ENCODE measurements at regions not wholly inside any gene's neighbourhood (a gene's known extent, or its start where the extent isn't known, plus 50 kb on each side); places are given as distances from the start of the nearest gene placed in this dataset.

DNA sequence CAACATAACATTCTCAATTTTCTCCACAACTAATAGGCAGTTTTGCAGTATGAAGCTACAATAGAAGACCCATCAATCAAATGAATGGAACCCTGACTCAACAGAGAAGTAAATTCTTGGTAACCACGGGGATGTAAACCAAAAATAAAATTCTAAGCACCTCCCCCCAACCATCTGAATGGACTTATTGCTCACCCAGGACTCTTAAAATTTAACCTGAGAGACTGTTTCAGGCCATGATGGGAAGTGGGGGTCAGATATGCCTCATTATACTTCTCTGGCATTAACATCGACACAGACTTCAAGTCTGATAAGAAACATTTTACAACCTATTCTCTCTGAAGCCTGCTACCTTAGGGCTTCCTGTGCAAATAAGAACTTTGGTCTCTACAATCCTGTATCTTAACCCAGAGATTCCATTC, 620.9 kb downstream of the TLL1 start:
- TF ChIP-seq, protein P1, sequence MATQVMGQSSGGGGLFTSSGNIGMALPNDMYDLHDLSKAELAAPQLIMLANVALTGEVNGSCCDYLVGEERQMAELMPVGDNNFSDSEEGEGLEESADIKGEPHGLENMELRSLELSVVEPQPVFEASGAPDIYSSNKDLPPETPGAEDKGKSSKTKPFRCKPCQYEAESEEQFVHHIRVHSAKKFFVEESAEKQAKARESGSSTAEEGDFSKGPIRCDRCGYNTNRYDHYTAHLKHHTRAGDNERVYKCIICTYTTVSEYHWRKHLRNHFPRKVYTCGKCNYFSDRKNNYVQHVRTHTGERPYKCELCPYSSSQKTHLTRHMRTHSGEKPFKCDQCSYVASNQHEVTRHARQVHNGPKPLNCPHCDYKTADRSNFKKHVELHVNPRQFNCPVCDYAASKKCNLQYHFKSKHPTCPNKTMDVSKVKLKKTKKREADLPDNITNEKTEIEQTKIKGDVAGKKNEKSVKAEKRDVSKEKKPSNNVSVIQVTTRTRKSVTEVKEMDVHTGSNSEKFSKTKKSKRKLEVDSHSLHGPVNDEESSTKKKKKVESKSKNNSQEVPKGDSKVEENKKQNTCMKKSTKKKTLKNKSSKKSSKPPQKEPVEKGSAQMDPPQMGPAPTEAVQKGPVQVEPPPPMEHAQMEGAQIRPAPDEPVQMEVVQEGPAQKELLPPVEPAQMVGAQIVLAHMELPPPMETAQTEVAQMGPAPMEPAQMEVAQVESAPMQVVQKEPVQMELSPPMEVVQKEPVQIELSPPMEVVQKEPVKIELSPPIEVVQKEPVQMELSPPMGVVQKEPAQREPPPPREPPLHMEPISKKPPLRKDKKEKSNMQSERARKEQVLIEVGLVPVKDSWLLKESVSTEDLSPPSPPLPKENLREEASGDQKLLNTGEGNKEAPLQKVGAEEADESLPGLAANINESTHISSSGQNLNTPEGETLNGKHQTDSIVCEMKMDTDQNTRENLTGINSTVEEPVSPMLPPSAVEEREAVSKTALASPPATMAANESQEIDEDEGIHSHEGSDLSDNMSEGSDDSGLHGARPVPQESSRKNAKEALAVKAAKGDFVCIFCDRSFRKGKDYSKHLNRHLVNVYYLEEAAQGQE (IDR thresholded peaks at IDR 0.05; ENCODE audit: insufficient replicate concordance, low read depth): no peak
- TF ChIP-seq, protein P2, sequence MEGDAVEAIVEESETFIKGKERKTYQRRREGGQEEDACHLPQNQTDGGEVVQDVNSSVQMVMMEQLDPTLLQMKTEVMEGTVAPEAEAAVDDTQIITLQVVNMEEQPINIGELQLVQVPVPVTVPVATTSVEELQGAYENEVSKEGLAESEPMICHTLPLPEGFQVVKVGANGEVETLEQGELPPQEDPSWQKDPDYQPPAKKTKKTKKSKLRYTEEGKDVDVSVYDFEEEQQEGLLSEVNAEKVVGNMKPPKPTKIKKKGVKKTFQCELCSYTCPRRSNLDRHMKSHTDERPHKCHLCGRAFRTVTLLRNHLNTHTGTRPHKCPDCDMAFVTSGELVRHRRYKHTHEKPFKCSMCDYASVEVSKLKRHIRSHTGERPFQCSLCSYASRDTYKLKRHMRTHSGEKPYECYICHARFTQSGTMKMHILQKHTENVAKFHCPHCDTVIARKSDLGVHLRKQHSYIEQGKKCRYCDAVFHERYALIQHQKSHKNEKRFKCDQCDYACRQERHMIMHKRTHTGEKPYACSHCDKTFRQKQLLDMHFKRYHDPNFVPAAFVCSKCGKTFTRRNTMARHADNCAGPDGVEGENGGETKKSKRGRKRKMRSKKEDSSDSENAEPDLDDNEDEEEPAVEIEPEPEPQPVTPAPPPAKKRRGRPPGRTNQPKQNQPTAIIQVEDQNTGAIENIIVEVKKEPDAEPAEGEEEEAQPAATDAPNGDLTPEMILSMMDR (IDR thresholded peaks at IDR 0.05; ENCODE audit: insufficient read depth, low read length): no peak
- TF ChIP-seq POLR2AphosphoS5 (IDR thresholded peaks at IDR 0.05; ENCODE audit: low read depth) (no peak), GABPA (IDR thresholded peaks at IDR 0.05; ENCODE audit: low read depth) (no peak)

Data from HL-60 (cell line).